GM21360 (cell line): ENCODE measurements at regions not wholly inside any gene's neighbourhood (a gene's known extent, or its start where the extent isn't known, plus 50 kb on each side); places are given as distances from the start of the nearest gene placed in this dataset.
"Not testable (repeated sequence)": the region's sequence is repeated elsewhere in the genome, so short reads cannot be mapped to it uniquely, and the experiment has no call there.

ENCODE experiments used
- ATAC-seq: cut with Tn5 transposase; IDR thresholded peaks from one replicate; pipeline ENCODE4 v1.9.1; 2021; ENCODE audit warnings: mild to moderate bottlenecking, moderate library complexity; ENCODE audit not compliant: unreplicated experiment

DNA sequence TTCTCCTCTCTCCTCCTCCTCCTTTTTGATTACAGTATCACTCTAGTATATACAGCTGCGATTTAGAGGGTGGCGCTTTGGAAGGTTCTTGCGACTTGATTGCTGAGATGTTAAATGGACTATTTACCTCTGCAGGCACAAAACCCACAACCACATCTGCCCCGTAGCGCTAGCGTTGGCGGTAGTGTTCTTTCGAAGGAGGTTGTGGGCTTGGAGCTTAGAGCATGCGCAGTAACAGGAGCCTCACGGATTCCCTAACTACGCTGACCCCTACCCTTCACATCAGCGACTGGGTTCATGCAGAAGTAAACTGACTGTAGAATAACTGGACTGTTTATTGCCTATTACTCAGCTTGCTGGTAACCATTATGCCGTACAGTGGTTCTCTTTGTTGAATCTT lies 58.0 kb downstream of the CGGBP1 start:
- no peak for ATAC-seq

DNA sequence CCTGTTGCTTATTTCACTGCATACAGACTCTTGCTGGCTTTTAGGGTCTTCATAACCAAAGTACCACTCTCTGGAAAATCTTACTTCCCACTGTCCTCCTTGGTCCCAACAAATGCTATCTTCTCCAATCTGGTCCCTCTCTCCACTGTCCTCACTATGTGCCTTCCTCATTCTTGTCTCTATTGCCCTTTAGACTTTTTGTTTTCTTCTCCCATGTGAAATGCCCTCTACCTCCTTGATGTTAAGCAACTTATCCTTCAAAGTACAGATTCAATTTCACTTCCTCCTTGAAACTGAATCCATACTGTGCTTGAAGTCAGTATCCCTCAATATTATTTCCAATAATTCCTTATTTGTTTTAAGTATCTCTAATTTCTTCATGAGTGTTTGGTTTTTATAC lies 60.8 kb downstream of the CGGBP1 start:
- ATAC-seq, result no peak

GRCh38 chr3:87997298-87997697 lies 61.5 kb downstream of the CGGBP1 start:
- ATAC-seq, result no peak

DNA sequence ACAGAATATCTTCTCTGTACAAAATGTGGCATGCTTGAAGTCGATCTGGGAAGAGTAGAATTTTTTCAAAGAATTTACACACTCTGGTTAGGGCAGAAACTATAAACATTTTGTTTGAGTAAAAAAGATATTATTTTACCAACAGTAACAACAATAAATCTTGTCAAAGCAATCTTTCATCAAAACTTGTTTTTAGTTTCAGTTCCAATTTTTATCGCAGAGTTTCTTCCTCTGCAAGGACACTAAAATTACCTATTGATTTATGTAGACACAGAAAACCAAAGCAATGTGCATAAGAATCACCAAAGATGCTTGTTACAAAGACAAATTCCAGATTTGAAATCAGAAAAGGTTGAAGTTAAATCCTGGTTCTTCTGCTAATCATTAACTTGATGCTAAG lies 61.9 kb downstream of the CGGBP1 start:
- no peak for ATAC-seq

GRCh38 chr3:87993566-87993965 lies 65.2 kb downstream of the CGGBP1 start:
- no peak for ATAC-seq

GRCh38 chr3:87987952-87988351 lies 70.9 kb downstream of the CGGBP1 start:
- ATAC-seq, result no peak

GRCh38 chr3:87982421-87982820 lies 76.4 kb downstream of the CGGBP1 start:
- ATAC-seq, result no peak

- ATAC-seq, result no peak
Observed at GRCh38 chr3:87979527-87979926, 79.3 kb downstream of the CGGBP1 start.

- no peak for ATAC-seq
Observed at GRCh38 chr3:87977765-87978164, 81.0 kb downstream of the CGGBP1 start.

GRCh38 chr3:87975716-87976115 lies 83.1 kb downstream of the CGGBP1 start:
- no peak for ATAC-seq

DNA sequence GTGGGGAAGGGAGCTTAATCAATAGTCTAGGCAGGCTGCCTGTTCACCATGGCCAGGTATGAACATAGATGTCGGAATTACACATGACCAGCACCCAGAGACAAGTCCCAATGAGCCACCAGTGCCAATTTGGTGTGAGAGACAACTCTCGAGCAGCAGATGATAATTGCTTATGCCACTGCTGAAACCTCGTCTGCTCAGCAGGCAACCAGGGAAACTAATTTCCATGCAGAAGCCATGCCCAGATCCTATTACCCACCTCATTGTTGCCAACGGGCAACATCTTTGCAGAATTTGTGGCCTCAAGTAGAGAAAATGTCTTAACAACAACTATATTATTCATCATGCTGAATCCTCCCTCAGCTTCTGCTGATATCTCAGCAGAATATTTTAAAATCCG lies 84.9 kb downstream of the CGGBP1 start:
- ATAC-seq, result no peak

- ATAC-seq, result no peak
Observed at GRCh38 chr3:87969620-87970019, 89.2 kb downstream of the CGGBP1 start.

GRCh38 chr3:87968668-87969067 lies 90.1 kb downstream of the CGGBP1 start:
- ATAC-seq, result no peak

DNA sequence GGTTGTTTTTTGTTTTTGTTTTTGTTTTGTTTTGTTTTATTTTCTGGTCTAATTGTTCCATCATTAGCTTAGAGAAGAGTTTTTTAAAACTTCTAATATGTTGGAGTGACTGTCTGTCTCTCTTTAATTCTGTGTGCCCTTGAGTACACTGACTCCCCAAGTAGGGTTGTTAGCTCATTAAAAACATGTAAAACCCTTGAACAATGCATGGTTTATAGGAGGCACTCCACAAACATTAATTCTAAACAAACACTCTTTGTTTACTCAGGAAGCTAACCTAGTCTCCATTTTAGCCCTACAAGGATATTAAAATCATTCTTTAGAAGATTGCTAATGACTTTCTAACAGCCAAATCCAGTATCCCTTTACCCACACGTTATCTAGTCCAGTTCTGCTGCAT lies 100.5 kb downstream of the CGGBP1 start:
- no peak for ATAC-seq

DNA sequence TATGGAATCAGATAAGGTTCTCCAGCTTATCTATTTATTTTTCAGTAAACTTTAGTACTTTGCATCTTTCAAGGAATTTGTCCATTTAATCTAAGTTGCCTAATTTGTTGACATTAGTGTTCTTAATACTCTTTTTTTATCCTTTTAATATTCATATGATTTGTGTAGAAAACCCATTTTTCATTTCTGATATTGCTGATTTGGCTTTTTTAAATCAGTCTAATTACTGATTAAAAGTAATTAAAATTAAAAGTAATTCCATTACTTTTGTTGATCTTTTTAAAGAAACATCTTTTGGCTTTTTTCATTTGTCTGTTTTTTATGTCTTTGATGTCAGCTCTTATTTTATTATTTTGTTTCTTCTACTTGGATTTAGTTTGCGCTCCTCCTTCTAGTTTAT lies 101.2 kb downstream of the CGGBP1 start:
- no peak for ATAC-seq

DNA sequence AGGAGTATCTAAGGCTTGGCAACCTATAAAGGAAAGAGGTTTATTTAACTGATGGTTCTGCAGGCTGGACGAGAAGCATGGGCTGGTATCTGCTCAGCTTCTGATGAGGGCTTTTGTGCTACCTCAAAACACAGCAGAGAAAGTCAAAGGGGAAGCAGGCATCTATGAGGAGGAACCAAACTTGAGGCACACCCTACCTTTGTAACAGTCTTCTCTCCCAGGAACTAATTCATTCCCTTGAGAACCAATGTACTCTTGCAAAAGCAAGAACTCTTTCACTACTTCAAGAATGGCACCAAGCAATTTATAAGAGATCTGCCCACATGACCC lies 109.0 kb downstream of the CGGBP1 start:
- ATAC-seq, result peak; percentile 58

- ATAC-seq, result peak; percentile 80
Observed at GRCh38 chr3:87949189-87949878, 109.5 kb downstream of the CGGBP1 start.

- ATAC-seq, result not testable (repeated sequence)
Observed at GRCh38 chr3:87946007-87946406, 112.8 kb downstream of the CGGBP1 start.

DNA sequence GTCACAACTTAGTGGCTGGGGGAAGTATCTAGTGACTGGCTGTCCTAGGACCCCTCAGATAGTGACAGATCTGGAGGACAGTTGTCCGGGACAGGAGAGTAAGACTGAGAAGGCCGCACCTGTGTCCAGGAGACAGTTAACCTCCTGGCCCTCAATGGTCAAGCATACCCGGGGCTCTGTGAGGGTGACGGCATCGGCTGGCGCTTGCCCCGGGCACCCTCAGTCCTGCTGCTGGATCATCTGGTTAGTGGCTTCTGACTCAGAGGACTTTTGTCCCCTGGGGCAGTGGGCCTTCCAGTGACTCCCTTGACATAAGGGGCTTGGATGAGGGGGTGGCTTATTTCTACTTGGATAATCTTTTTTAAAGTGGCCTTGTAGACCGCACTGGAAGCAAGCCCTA lies 116.5 kb downstream of the CGGBP1 start:
- ATAC-seq, result not testable (repeated sequence)

- no peak for ATAC-seq
Observed at GRCh38 chr3:87924485-87924884, 134.3 kb downstream of the CGGBP1 start.

- no peak for ATAC-seq
Observed at GRCh38 chr3:87920549-87920948, 138.3 kb downstream of the CGGBP1 start.

- ATAC-seq, result no peak
Observed at GRCh38 chr3:87901141-87901540, 157.7 kb downstream of the CGGBP1 start.

DNA sequence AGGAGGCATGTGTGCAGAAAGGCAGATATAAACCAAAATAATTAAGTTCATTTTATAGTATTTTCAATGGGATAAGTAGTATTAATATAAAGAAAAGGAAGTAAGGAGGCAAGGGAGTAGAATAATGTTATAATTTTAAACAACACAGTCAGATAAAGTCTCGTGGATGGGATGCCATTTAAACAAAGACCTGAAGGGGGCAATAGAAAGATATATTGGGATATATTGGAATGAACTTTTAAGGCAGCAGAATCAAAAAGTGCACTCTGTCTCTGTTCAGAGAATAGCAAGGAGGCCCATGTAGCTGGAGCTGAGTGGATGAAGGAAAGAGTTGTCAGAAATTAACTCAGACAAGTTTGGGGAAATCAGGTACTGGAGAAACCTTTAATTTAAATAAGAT lies 158.7 kb downstream of the CGGBP1 start:
- no peak for ATAC-seq
